ENCODE measurements at regions not wholly inside any gene's neighbourhood (a gene's known extent, or its start where the extent isn't known, plus 50 kb on each side); places are given as distances from the start of the nearest gene placed in this dataset.

- DNase-seq: no peak
Observed at GRCh38 chr1:55585402-55585792, 370.2 kb upstream of the USP24 start.

GRCh38 chr1:55584526-55585401 is 369.6 kb upstream of the USP24 start:
- DNase-seq: no peak

- no peak for DNase-seq
Observed at GRCh38 chr1:55582084-55582483, 366.9 kb upstream of the USP24 start.

GRCh38 chr1:55580845-55581332 is 365.7 kb upstream of the USP24 start:
- DNase-seq: no peak

- no peak for DNase-seq
Observed at GRCh38 chr1:55579332-55580001, 364.3 kb upstream of the USP24 start.

- DNase-seq: no peak
Observed at GRCh38 chr1:55578646-55579045, 363.5 kb upstream of the USP24 start.

- DNase-seq: no peak
Observed at GRCh38 chr1:55575571-55576279, 360.6 kb upstream of the USP24 start.

GRCh38 chr1:55574691-55575225 is 359.6 kb upstream of the USP24 start:
- no peak for DNase-seq

- DNase-seq: no peak
Observed at GRCh38 chr1:55572878-55573734, 357.9 kb upstream of the USP24 start.

- DNase-seq: no peak
Observed at GRCh38 chr1:55571767-55572166, 356.6 kb upstream of the USP24 start.

GRCh38 chr1:55569417-55569816 is 354.3 kb upstream of the USP24 start:
- no peak for DNase-seq

GRCh38 chr1:55568732-55569131 is 353.6 kb upstream of the USP24 start:
- no peak for DNase-seq

- DNase-seq: no peak
Observed at GRCh38 chr1:55560266-55560665, 345.1 kb upstream of the USP24 start.

- DNase-seq: no peak
Observed at GRCh38 chr1:55559842-55560241, 344.7 kb upstream of the USP24 start.

- DNase-seq: no peak
Observed at GRCh38 chr1:55559161-55559611, 344.0 kb upstream of the USP24 start.

GRCh38 chr1:55558515-55558914 is 343.4 kb upstream of the USP24 start:
- DNase-seq: no peak

- no peak for DNase-seq
Observed at GRCh38 chr1:55555956-55556725, 341.0 kb upstream of the USP24 start.

- DNase-seq: no peak
Observed at GRCh38 chr1:55554611-55555010, 339.4 kb upstream of the USP24 start.

- DNase-seq: no peak
Observed at GRCh38 chr1:55552636-55553035, 337.5 kb upstream of the USP24 start.

- no peak for DNase-seq
Observed at GRCh38 chr1:55547405-55547804, 332.2 kb upstream of the USP24 start.

- DNase-seq: no peak
Observed at GRCh38 chr1:55546553-55546952, 331.4 kb upstream of the USP24 start.

Measured in GDM1 (cell line).